Left kidney (tissue), 1 donor: ENCODE measurements at regions not wholly inside any gene's neighbourhood (a gene's known extent, or its start where the extent isn't known, plus 50 kb on each side); places are given as distances from the start of the nearest gene placed in this dataset.
"Not testable (repeated sequence)": the region's sequence is repeated elsewhere in the genome, so short reads cannot be mapped to it uniquely, and the experiment has no call there.

Source experiments
- DNase-seq: peaks from one replicate; pipeline ENCODE4 v3.0.0-alpha.2; 2013

- DNase-seq = no peak
Observed at GRCh38 chr3:193124861-193125260, 116.2 kb upstream of the PLAAT1 start.

DNA sequence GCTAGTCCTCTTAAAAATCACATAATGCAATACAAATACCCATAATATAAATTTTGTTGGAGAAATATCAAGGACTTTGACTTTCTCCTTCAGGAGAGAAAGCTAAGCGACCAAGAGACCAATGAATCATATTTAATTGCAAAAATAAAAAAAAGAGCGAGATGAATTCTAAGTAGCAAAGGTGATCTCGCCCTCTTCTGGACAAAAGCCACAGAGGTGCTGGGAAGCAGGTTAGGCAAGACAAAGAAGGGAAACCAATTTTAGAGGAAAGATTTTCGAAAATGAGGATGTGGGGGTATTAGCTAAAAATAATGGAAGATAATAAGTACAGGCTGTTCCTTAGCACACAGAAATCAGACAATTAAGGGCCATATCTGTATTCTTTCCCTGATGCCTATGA, 111.4 kb upstream of the PLAAT1 start:
- no peak for DNase-seq

GRCh38 chr3:193130576-193130975, 110.4 kb upstream of the PLAAT1 start:
- DNase-seq = no peak

DNA sequence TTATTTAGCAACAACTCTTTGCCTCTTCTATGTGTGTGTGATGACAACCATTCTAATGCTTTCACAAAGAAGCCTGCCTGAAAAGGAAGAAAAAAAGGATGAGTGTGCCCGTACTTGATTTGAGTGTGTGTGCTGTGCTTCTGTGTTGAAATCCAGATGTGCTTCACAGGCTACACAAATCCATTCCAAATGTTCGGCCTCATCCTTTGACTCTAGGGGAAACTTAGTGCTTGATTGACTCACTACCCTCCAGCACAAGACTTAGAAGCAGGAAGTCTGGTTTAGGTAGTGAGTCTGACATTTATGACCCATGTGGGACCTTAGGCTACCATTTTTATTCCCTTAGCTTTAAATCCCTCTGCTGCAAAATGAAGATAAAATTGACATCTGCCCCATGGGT, 108.8 kb upstream of the PLAAT1 start:
- no peak for DNase-seq

DNA sequence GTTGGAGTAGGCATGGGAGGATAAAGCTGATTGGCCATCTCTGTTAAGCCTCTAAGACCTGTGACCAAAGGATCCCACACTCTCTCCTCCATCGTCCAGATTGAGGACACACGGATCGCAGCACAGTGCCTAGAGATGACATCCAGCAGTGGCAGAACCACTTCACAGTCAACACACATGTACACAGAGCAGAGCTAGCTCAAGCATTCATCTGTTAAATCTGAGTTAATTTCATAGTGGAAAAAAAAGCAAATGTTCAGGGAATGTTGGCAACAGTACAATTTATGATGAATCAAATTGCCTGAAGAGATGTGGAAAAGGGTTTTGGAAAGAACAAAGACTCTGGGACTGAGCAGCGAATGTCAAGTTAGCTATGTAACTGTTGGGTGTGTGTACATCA, 108.1 kb upstream of the PLAAT1 start:
- no peak for DNase-seq

- no peak for DNase-seq
Observed at GRCh38 chr3:193134856-193135255, 106.2 kb upstream of the PLAAT1 start.

DNA sequence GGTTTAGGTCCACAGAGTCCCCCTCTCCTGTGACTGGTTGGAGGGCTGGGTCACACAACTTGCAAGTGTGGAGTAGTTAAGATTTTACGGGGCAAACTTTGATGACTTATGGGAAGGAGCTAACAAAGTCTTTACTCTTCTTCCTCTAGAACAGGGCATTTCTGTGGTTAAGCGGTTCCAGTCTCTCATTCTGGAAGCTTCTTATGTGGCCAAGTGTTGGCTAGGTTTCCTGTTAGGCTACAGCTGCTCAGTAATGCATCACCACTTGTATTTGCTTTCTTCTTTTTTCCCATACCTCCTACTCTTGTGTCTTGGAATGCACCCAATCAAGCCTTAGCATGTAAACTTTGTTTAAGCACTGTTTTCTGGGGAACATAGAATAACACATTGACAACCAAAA, 100.6 kb upstream of the PLAAT1 start:
- DNase-seq = no peak

DNA sequence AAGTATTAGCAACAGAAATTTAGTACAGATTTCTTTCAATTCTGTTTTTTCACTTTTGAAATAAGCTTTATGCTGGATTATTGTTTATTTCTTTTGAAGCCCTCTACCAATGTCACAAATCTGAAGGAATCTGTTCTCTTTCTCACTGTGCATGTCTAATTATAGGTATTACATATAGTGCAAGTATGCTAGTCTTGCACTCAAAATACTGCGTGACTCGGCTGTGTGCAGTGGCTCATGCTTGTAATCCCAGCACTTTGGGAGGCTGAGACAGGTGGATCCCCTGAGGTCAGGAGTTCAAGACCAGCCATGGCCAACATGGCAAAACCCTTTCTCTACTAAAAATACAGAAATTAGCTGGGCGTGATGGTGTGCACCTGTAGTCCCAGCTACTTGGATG, 95.8 kb upstream of the PLAAT1 start:
- DNase-seq = no peak

DNA sequence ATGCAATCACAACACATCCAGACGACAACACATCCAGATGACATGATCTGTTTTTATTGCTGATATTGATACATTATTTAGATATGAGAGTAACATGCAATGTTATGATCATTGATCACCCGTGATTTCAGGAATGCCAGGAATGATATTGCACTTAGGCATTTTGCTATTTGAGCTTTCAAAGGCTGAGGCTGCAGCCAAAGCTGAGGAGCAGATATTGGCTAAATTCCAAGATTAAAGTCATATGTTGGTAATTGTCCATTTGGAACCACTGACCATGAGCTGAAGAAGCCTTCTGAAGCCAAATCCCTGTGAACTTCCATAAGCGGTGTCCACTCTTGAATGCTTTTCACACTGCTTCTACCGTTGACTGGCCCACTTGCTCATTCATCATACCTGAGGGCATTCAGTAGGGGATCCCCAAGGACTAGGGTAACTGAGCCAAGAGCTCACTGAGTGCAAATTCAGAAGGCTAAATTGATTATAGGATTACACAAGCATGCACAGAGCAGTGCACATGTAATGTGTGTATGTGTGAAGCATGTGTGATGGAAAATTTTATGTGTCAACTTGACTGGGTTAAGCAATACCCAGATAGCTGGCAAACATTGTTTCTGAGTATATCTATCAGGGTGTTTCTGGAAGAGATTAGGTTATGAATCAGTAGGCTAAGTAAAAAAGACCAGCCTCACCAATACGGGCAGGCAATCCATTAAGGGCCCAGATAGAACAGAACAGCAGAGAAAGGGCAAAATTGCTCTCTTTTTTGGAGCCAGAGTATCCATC, 92.1 kb upstream of the PLAAT1 start:
- DNase-seq = no peak

DNA sequence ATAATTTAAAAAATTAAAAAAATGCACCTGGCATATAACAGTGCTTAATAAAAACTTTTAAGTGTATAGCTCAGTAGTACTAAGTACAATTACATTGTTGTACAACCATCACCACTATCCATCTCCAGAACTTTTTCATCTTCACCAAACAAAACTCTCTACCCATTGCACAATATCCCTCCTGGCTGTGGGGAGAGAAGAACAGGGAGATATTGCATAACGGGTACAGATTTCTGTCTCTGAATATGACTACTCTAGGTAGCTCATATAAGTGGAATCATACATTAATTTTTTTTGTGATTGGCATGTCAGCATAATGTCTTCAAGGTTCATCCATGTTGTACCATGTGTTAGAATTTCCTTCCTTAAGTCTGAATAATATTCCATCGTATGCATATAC, 91.0 kb upstream of the PLAAT1 start:
- no peak for DNase-seq

GRCh38 chr3:193155044-193155781, 85.8 kb upstream of the PLAAT1 start:
- DNase-seq = not testable (repeated sequence)

DNA sequence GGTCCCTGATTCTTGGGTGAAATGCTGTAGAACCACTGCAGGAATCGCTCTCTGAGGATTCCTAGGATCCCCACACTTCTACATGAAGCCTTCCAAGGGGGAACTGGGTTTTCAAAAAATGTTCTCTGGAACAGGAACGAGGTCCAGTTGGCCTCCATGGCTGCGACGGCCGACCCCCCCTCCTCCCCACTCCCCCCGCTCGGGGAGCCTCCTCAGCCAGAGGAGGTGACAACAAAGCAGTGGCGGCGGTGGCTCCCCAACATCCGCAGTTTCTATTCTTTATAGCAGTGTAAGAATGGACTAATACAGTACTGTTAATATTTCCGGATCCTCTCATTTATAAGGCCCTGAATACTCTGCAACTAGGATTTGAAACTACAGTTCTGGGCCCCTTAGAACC, 84.0 kb upstream of the PLAAT1 start:
- no peak for DNase-seq

DNA sequence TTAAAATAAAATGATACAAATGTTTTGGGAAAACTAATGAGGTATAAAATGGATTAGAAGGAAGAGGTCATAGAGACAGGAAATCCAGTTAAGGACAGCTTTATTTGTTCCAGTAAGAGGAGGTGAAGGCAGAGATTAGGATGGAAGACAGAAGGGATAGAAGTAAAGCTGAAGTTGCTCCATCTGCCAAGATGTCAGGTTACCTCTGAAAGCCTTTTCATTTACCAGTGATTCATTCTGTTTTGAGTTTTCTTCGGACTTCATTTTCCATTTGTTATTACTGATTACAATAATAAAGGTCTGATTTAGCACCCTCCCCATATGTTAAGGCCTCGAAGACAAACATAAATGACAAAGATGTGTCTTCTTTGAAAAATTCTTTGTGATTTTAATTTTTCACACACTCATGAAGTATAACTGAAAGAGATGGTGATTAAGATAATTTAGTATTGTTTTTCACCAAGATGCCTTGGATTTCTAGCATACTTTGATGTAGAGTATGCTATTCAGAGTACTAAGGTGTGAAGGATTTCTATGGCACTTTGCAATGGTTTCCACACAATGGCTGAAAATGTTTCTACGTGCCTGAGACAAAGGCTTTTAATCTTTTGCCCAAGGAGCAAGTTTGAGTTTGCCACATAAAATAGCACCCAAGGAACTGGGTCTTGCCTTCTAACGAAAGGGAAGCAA, 75.4 kb upstream of the PLAAT1 start:
- DNase-seq = no peak

DNA sequence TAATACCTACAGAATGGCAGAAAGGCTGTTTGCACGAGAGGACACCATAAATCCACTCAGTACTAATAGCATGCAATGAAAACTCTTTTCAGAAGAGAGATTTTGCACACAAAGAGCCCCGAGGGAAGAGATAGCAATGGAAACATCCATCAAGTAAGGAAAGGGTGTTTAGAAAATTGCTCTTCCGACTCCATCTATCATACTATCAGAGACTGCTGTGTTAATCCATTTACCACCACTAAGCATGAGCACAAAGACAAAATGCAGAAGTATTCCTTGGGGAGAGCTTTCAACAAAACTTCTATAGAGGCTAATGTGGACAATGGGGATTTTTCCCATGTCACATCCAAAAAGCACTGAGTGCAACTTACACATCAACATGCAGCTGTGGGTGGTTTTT, 72.1 kb upstream of the PLAAT1 start:
- DNase-seq = no peak

DNA sequence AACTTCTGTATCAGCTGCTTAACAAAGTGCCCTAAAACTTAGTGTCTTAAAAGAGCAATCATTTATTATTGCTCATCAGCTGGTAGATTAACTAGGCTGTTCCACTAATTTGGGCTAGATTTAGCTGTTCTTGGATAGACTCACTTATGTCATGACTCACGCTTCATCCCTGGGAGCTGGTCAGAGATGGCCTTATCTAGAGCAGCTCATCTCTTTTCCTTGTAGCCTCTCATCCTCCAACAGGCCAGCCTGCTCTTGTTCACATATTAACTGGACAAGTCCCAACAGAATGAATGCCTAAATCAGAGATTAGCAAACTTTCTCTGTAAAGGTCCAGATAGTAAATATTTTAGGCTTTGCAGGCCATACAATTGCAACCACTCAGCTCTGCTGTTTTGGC, 66.9 kb upstream of the PLAAT1 start:
- DNase-seq = no peak

DNA sequence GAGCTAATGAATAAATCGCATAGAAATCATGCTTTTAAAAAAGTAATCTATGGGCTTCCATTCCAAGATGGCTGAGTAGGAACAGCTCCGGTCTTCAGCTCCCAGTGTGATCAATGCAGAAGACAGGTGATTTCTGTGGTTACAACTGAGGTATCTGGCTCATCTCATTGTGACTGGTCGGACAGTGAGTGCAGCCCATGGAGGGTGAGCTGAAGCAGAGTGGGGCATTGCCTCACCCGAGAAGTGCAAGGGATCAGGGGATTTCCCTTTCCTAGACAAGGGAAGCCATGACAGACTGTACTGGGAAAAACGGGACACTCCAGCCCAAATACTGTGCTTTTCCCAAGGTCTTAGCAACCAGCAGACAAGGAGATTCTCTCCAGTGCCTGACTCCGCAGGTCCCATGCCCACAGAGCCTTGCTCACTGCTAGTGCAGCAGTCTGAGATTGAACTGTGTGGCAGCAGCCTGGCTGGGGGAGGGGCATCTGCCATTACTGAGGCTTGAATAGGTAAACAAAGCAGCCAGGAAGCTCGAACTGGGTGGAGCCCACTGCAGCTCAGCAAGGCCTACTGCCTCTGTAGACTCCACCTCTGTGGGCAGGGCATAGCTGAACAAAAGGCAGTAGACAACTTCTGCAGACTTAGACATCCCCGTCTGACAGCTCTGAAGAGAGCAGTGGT, 61.5 kb upstream of the PLAAT1 start:
- DNase-seq = not testable (repeated sequence)

DNA sequence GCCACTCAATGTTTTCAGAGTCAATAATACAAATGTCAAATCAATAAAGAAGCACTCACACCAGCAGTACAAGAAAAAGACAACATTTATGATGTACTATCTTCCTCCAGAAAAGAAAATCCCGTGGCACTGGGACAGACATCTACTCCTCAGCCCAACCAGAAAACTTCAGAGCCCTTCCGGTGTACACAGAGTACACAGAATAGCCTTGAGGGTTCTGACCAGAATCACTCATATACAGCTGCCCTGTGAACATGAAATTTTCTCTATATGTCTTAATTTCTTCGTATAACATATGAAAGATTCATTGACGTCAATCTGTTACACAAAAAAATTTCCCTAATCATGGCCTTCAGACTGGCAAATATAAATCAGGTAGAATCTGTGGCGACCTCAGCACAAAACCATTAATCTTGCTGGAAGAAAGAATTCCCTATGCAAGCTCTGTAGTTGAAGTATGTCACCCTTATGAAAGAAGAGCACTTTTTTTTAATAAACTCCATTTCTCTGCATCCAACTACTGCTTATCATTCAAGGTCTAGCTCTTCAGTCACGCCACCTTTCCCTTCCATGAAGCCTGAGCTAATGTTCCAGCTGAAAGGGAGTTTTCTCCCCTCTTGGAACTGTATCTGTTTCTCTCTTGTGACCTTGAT, 53.8 kb upstream of the PLAAT1 start:
- DNase-seq = no peak

GRCh38 chr3:193190146-193190786, 50.8 kb upstream of the PLAAT1 start:
- DNase-seq = no peak
